HEK293 (cell line): ENCODE measurements at regions not wholly inside any gene's neighbourhood (a gene's known extent, or its start where the extent isn't known, plus 50 kb on each side); places are given as distances from the start of the nearest gene placed in this dataset.

ENCODE experiments used
- CTCF ChIA-PET: fragments of 350-600 bp; formaldehyde crosslinking; extraction: SDS; loops from one replicate; lab custom pipeline; 2021; ENCODE audit warnings: antibody characterized with exemption; lab: Yijun Ruan, JAX
- POLR2A ChIA-PET: fragments of 300-600 bp; formaldehyde crosslinking; extraction: SDS; loops from one replicate; lab custom pipeline; 2020; ENCODE audit warnings: antibody characterized with exemption, inconsistent platforms; lab: Yijun Ruan, JAX
- H3K27ac ChIP-seq: fragments of 200-500 bp; sonication (Bioruptor generic); 2 replicates; pipeline ENCODE4 v1.5.1; 2014; ENCODE audit warnings: low read depth, low read length, control low read depth, inconsistent platforms; ENCODE audit errors: extremely low read depth
- H3K36me3 ChIP-seq, 2 experiments: fragments of 200-500 bp in 1 of 2; sonication (Bioruptor generic) in 1 of 2; 1 replicate in 1 of 2; 2 replicates in 1 of 2; pipeline ENCODE4 v1.5.1; 2014 to 2017; ENCODE audit warnings: inconsistent platforms in 2 of 2, low read length in 2 of 2; ENCODE audit not compliant: control insufficient read depth in 2 of 2, insufficient read depth in 1 of 2
- H3K4me1 ChIP-seq: fragments of 200-500 bp; sonication (Bioruptor generic); 2 replicates; pipeline ENCODE4 v1.5.1; 2014; ENCODE audit warnings: mild to moderate bottlenecking, low read length, inconsistent platforms; ENCODE audit not compliant: control insufficient read depth, insufficient read depth
- H3K4me3 ChIP-seq: 2 replicates; pipeline ENCODE4 v1.5.1; 2011; ENCODE audit warnings: low read depth, mild to moderate bottlenecking, control low read depth, low read length, moderate library complexity
- H3K9me3 ChIP-seq: fragments of 200-500 bp; sonication (Bioruptor generic); 2 replicates; pipeline ENCODE4 v1.5.1; 2014; ENCODE audit warnings: low read depth, low read length, inconsistent platforms; ENCODE audit not compliant: control insufficient read depth, insufficient read depth
- AEBP2 ChIP-seq: fragments of 450-650 bp; formaldehyde crosslinking; IDR thresholded peaks from 2 replicates; pipeline ENCODE4 v1.5.1; 2016; ENCODE audit warnings: missing biosample characterization, missing genetic modification characterization, borderline replicate concordance
- GLI2 ChIP-seq: fragments of 450-650 bp; formaldehyde crosslinking; IDR thresholded peaks from 2 replicates; pipeline ENCODE4; 2017; ENCODE audit warnings: missing biosample characterization, missing genetic modification characterization, low read depth, borderline replicate concordance
- PRDM2 ChIP-seq: fragments of 450-650 bp; formaldehyde crosslinking; IDR thresholded peaks from 2 replicates; pipeline ENCODE4 v1.5.1; 2016; ENCODE audit warnings: missing biosample characterization, missing genetic modification characterization, borderline replicate concordance
- REPIN1 ChIP-seq: fragments of 450-650 bp; formaldehyde crosslinking; IDR thresholded peaks from 2 replicates; pipeline ENCODE4 v1.5.1; 2017; ENCODE audit warnings: missing biosample characterization, missing genetic modification characterization, low read depth
- SETDB1 ChIP-seq: IDR thresholded peaks from one replicate; pipeline ENCODE4 v1.6.1; 2017; ENCODE audit warnings: mild to moderate bottlenecking, low read length, moderate library complexity, mixed read lengths; ENCODE audit not compliant: insufficient read length
- ZBTB20 ChIP-seq: fragments of 450-650 bp; formaldehyde crosslinking; IDR thresholded peaks from 2 replicates; pipeline ENCODE4 v1.5.1; 2016; ENCODE audit warnings: missing biosample characterization, missing genetic modification characterization
- ZFP37 ChIP-seq: fragments of 450-650 bp; formaldehyde crosslinking; IDR thresholded peaks from 2 replicates; pipeline ENCODE4 v1.5.1; 2016; ENCODE audit warnings: missing biosample characterization, missing genetic modification characterization
- ZNF155 ChIP-seq: fragments of 450-650 bp; formaldehyde crosslinking; IDR thresholded peaks from 2 replicates; pipeline ENCODE4 v1.5.1; 2016; ENCODE audit warnings: missing biosample characterization, missing genetic modification characterization
- ZNF335 ChIP-seq: fragments of 450-650 bp; formaldehyde crosslinking; conservative IDR thresholded peaks from 2 replicates; pipeline ENCODE4 v1.5.1; 2016; ENCODE audit warnings: missing biosample characterization, missing genetic modification characterization
- ZNF394 ChIP-seq: fragments of 450-650 bp; formaldehyde crosslinking; IDR thresholded peaks from 2 replicates; pipeline ENCODE4 v1.5.1; 2016; ENCODE audit warnings: missing biosample characterization, missing genetic modification characterization, mild to moderate bottlenecking, moderate library complexity, borderline replicate concordance
- ZNF423 ChIP-seq: fragments of 450-650 bp; formaldehyde crosslinking; IDR thresholded peaks from 2 replicates; pipeline ENCODE4 v1.5.1; 2016; ENCODE audit warnings: missing biosample characterization, missing genetic modification characterization
- TF ChIP-seq, protein P1 (sequence below): fragments of 450-650 bp; formaldehyde crosslinking; optimal IDR thresholded peaks from 2 replicates; pipeline ENCODE3; 2016; ENCODE audit warnings: missing biosample characterization, mild to moderate bottlenecking, missing genetic modification characterization
- TF ChIP-seq, protein P2 (sequence below): fragments of 450-650 bp; formaldehyde crosslinking; IDR thresholded peaks from 2 replicates; pipeline ENCODE4 v1.5.1; 2016; ENCODE audit warnings: missing biosample characterization, missing genetic modification characterization
- TF ChIP-seq, protein P3 (sequence below): fragments of 450-650 bp; formaldehyde crosslinking; IDR thresholded peaks from 2 replicates; pipeline ENCODE4 v1.5.1; 2016; ENCODE audit warnings: missing biosample characterization, missing genetic modification characterization

DNA sequence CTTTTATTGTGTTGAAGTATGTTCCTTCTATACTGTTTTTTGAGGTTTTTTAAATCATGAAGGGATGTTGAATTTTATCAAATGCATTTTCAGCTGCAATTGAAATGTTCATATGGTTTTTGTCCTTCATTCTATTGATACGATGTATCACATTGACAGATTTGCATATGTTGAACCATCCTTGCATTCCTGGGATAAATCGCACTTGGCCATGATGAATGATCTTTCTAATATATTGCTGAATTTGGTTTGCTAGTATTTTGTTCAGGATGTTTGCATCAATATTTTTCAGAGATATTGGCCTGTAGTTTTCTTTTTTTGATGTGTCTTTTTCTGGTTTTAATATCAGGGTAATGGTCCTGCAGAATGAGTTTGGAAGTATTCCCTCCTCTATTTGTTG lies 214.0 kb downstream of the LMO4 start:
- CTCF ChIA-PET: no interaction called here
- Histone ChIP-seq H3K9me3 (no peaks in the 10 kb centered on the region), H3K36me3 (no peaks in the 10 kb centered on the region), H3K27ac (no peak overlapping the region), H3K4me1 (no peaks in the 10 kb centered on the region), H3K4me3 (no peak overlapping the region)
- POLR2A ChIA-PET: no interaction called here
- TF ChIP-seq ZFP37 (no peak), SETDB1 (peak; percentile 66)

- no peaks in the 10 kb centered on the region for H3K9me3 ChIP-seq
- H3K4me3 ChIP-seq: no peak overlapping the region
- ChIA-PET POLR2A (no interaction called here), CTCF (no interaction called here)
- TF ChIP-seq ZNF394 (tag by site-specific recombination) (no peak), GLI2 (tag by site-specific recombination) (no peak), ZNF155 (tag by site-specific recombination) (no peak)
- TF ChIP-seq, protein P1, sequence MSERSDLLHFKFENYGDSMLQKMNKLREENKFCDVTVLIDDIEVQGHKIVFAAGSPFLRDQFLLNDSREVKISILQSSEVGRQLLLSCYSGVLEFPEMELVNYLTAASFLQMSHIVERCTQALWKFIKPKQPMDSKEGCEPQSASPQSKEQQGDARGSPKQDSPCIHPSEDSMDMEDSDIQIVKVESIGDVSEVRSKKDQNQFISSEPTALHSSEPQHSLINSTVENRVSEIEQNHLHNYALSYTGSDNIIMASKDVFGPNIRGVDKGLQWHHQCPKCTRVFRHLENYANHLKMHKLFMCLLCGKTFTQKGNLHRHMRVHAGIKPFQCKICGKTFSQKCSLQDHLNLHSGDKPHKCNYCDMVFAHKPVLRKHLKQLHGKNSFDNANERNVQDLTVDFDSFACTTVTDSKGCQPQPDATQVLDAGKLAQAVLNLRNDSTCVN (tag by site-specific recombination): no peak
- TF ChIP-seq, protein P2, sequence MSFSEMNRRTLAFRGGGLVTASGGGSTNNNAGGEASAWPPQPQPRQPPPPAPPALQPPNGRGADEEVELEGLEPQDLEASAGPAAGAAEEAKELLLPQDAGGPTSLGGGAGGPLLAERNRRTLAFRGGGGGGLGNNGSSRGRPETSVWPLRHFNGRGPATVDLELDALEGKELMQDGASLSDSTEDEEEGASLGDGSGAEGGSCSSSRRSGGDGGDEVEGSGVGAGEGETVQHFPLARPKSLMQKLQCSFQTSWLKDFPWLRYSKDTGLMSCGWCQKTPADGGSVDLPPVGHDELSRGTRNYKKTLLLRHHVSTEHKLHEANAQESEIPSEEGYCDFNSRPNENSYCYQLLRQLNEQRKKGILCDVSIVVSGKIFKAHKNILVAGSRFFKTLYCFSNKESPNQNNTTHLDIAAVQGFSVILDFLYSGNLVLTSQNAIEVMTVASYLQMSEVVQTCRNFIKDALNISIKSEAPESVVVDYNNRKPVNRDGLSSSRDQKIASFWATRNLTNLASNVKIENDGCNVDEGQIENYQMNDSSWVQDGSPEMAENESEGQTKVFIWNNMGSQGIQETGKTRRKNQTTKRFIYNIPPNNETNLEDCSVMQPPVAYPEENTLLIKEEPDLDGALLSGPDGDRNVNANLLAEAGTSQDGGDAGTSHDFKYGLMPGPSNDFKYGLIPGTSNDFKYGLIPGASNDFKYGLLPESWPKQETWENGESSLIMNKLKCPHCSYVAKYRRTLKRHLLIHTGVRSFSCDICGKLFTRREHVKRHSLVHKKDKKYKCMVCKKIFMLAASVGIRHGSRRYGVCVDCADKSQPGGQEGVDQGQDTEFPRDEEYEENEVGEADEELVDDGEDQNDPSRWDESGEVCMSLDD: no peak
- H3K4me1 ChIP-seq: no peaks in the 10 kb centered on the region
- no peak overlapping the region for H3K27ac ChIP-seq
- H3K36me3 ChIP-seq: no peaks in the 10 kb centered on the region
Measured at GRCh38 chr1:87549738-87550137, 221.1 kb downstream of the LMO4 start.

- H3K9me3 ChIP-seq: no peaks in the 10 kb centered on the region
- no peaks in the 10 kb centered on the region for H3K36me3 ChIP-seq
- POLR2A ChIA-PET: no interaction called here
- CTCF ChIA-PET: no interaction called here
- H3K27ac ChIP-seq: no peak overlapping the region
- no peak overlapping the region for H3K4me3 ChIP-seq
- H3K4me1 ChIP-seq: no peaks in the 10 kb centered on the region
- TF ChIP-seq AEBP2 (tag by site-specific recombination) (no peak), REPIN1 (no peak), PRDM2 (no peak), ZNF335 (no peak), ZNF423 (tag by site-specific recombination) (no peak), ZBTB20 (tag by site-specific recombination) (no peak)
- TF ChIP-seq, protein P2: no peak
- TF ChIP-seq, protein P3, sequence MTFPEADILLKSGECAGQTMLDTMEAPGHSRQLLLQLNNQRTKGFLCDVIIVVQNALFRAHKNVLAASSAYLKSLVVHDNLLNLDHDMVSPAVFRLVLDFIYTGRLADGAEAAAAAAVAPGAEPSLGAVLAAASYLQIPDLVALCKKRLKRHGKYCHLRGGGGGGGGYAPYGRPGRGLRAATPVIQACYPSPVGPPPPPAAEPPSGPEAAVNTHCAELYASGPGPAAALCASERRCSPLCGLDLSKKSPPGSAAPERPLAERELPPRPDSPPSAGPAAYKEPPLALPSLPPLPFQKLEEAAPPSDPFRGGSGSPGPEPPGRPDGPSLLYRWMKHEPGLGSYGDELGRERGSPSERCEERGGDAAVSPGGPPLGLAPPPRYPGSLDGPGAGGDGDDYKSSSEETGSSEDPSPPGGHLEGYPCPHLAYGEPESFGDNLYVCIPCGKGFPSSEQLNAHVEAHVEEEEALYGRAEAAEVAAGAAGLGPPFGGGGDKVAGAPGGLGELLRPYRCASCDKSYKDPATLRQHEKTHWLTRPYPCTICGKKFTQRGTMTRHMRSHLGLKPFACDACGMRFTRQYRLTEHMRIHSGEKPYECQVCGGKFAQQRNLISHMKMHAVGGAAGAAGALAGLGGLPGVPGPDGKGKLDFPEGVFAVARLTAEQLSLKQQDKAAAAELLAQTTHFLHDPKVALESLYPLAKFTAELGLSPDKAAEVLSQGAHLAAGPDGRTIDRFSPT (tag by site-specific recombination): no peak
Measured at GRCh38 chr1:87553511-87553910, 224.8 kb downstream of the LMO4 start.
